22Rv1 (cell line): ENCODE measurements at regions not wholly inside any gene's neighbourhood (a gene's known extent, or its start where the extent isn't known, plus 50 kb on each side); places are given as distances from the start of the nearest gene placed in this dataset.

ENCODE experiments used
- H3K27ac ChIP-seq: fragments of 450-650 bp; 2 replicates; pipeline ENCODE4 v1.5.1; 2017
- CTCF ChIP-seq: fragments of 450-650 bp; IDR thresholded peaks from 2 replicates; pipeline ENCODE4 v1.5.1; 2017; ENCODE audit warnings: mild to moderate bottlenecking
- ZFX ChIP-seq: fragments of 450-650 bp; IDR thresholded peaks from 2 replicates; pipeline ENCODE4 v1.6.1; 2017; ENCODE audit warnings: antibody characterized with exemption, borderline replicate concordance

GRCh38 chr6:15843764-15844163 lies 180.9 kb upstream of the DTNBP1 start:
- TF ChIP-seq ZFX = no peak
- no peak overlapping the region for H3K27ac ChIP-seq

- H3K27ac ChIP-seq = no peak overlapping the region
- TF ChIP-seq CTCF = no peak
Measured at GRCh38 chr6:15843226-15843625, 180.4 kb upstream of the DTNBP1 start.

- TF ChIP-seq CTCF (no peak), ZFX (no peak)
Measured at GRCh38 chr6:15842727-15843117, 179.9 kb upstream of the DTNBP1 start.

GRCh38 chr6:15841937-15842726 lies 179.3 kb upstream of the DTNBP1 start:
- H3K27ac ChIP-seq = no peak overlapping the region
- TF ChIP-seq CTCF (no peak), ZFX (no peak)

More at GRCh38 chr6:15842727-15843117, 179.9 kb upstream of the DTNBP1 start:
- no peak overlapping the region for H3K27ac ChIP-seq

GRCh38 chr6:15839969-15840541 lies 177.2 kb upstream of the DTNBP1 start:
- H3K27ac ChIP-seq = no peak overlapping the region

GRCh38 chr6:15837205-15837604 lies 174.4 kb upstream of the DTNBP1 start:
- no peak overlapping the region for H3K27ac ChIP-seq
- TF ChIP-seq CTCF = no peak
- TF ChIP-seq ZFX = no peak

More at GRCh38 chr6:15839969-15840541, 177.2 kb upstream of the DTNBP1 start:
- TF ChIP-seq CTCF = no peak
- TF ChIP-seq ZFX = no peak

- H3K27ac ChIP-seq = no peak overlapping the region
- TF ChIP-seq ZFX = no peak
- no peak for TF ChIP-seq CTCF
Measured at GRCh38 chr6:15832841-15833240, 170.0 kb upstream of the DTNBP1 start.
